EL (cell line): ENCODE measurements at regions not wholly inside any gene's neighbourhood (a gene's known extent, or its start where the extent isn't known, plus 50 kb on each side); places are given as distances from the start of the nearest gene placed in this dataset.
"Not testable (repeated sequence)": the region's sequence is repeated elsewhere in the genome, so short reads cannot be mapped to it uniquely, and the experiment has no call there.

Experiments used
- DNase-seq: peaks from one replicate; pipeline ENCODE4 v3.0.0-alpha.2; 2016

DNA sequence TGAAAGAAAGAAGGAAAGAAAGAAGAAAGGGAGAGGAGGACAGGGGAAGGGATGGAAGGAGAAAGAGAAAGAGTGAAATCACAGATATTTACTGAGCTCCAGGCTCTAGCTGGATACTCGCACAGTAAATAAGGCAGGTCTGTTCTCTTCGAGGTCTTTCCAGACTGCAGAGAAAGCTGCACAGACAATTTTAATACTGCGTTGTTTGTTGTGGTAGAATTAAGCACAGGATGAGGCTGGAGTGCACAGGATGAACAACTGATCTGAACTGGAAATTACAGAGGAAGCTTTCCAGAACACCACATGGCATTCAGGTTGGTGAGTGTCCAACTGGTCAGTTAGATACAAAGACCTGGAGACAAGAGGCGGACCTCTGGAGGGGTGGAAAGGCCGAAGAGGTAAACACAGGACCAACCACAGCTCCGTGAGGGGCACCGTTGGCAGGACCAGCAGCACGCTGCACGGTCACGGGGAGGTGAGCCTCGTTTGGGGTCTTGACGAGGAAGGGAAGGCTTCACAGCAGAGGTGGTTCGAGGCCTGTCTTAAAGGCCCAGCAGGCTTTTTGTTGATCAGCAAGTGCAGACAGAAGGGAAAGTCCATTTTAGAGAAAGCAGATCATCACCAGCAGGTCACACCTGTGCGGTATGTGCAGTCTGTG, 121.7 kb downstream of the ATP6V0E2 start:
- not testable (repeated sequence) for DNase-seq

DNA sequence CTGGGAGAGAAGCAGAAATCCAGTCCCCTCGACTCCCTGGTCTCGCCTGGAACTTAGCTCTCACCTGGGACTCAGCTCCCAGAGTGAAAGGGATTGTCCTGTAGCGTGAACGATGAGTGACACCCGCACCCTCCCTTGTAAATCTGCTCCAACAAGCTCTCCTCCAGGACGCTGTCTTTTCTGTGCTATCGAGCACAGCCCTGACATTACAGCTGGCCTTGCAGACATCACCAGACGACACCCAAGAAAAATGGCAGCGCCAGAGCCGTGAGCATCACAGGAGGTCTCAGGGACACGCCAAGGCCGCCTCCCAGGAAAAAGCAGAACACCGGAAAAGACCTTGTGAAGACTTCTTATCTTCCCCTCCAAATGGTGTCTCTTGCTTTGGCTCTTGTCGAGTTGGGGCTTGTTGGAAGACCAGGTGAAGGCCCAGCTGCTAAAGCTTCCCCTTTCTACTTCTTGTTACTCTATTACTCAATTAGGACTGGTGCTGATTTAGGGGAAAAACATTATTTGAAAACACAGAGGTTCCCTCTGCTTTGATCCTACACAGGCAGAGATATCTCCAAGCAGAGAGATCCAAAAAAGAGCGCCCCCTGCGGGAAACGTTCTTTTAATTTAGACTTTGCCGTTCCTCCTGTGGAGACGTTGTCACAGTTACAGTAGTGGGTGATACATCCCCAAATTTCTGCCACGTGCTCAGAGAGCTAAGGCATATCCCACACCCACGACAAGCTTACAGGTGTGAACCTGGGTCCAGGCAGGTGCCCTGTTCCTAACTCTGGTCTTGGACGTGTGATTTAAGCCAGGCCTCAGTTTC, 127.2 kb downstream of the ATP6V0E2 start:
- not testable (repeated sequence) for DNase-seq

GRCh38 chr7:150003304-150003810, 129.6 kb downstream of the ATP6V0E2 start:
- DNase-seq: no peak

- not testable (repeated sequence) for DNase-seq
Measured at GRCh38 chr7:150003973-150004372, 130.2 kb downstream of the ATP6V0E2 start.

DNA sequence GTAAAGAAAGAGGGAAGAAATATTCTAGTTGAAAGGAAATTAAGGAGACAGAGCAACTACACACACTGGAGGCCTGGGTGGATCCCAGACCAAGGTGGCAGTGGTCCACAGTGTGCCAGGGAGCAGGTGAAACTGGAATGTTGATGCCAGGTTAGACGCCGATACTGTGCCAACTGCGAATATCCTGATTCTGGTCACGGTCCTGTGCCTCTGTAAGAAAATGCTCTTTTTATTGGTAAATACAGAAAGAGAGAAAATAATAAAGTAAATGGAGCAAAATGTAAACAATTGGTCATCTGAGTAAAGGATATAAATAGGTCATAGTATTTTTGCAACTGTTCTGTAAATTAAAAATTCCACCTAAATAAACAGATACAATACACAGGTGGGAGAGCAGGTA, 131.1 kb downstream of the ATP6V0E2 start:
- not testable (repeated sequence) for DNase-seq

DNA sequence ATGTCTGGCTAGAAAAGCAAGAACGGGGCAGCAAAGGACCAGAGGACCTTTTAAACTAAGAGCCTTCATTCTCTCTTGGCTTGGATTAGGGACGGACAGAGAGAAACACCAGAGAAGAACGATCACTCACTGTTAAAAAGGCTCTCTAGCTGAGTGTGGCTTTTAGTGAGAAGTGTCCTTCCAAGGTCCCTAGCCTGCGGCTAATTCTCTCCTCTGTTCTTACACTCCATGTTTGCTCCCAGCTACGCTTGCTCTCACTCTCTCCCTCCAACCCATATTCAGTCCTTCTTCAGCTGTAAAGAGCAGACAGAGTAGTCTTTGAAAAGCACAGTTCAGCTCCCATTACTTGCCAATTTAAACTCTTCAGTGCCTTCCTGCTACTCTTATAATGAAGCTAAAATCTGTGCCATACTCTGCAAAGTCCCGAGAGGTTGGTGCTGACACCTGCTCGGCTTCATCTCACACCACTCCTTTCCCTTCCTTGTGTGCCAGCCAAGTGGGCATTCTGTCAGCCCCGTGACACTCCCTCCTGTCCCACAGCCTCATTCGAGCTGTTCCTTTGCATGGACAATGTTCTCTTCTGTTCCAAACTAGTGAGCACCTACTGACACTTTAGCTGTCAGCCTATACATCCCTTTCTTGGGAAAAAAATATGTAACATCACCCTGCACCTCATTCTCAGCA, 136.0 kb downstream of the ATP6V0E2 start:
- DNase-seq: not testable (repeated sequence)

- not testable (repeated sequence) for DNase-seq
Measured at GRCh38 chr7:150016651-150017189, 143.0 kb downstream of the ATP6V0E2 start.

GRCh38 chr7:150020210-150020609, 146.4 kb downstream of the ATP6V0E2 start:
- DNase-seq: not testable (repeated sequence)

GRCh38 chr7:150024550-150025490, 151.1 kb downstream of the ATP6V0E2 start:
- not testable (repeated sequence) for DNase-seq

- not testable (repeated sequence) for DNase-seq
Measured at GRCh38 chr7:150025802-150026201, 152.0 kb downstream of the ATP6V0E2 start.

GRCh38 chr7:150028344-150029012, 154.7 kb downstream of the ATP6V0E2 start:
- not testable (repeated sequence) for DNase-seq

- not testable (repeated sequence) for DNase-seq
Measured at GRCh38 chr7:150029013-150029389, 155.2 kb downstream of the ATP6V0E2 start.

DNA sequence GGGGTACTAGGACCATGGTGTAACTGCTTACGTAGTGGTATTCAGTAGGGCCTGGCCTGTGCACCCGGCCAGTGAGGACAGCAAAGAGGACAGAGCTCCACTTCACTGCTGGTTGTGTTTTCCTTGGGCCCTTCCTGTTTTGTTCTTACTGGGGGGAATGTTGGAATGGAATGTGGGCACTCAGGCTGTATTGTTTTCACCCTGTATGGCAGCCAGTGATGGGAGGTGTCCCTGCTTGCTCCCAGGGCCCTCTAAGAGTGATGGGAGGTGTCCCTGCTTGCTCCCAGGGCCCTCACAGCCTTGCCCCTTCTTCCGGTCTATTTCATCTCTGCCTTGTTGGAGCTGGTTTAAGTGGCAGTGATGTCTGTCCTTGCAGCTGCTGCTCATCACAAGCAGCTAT, 158.0 kb downstream of the ATP6V0E2 start:
- DNase-seq: not testable (repeated sequence)

DNA sequence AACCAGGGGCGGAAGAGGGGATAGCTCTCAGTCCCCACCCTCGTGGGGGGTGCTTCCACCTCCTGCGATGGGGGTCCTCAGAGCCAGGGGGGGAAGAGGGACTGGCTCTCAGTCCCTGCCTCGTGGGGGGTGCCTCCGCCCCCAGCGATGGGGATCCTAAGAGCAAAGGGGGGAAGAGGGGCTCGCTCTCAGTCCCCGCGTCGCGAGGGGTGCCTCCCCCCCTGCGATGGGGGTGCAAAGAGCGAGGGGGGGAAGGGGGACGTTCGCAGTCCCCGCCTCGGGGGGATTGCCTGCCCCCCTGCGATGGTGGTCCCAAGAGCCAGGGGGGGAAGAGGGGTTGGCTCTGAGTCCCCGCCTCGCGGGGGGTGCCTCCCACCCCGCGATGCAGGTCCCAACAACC, 159.9 kb downstream of the ATP6V0E2 start:
- not testable (repeated sequence) for DNase-seq

- DNase-seq: not testable (repeated sequence)
Measured at GRCh38 chr7:150035769-150036168, 162.0 kb downstream of the ATP6V0E2 start.

- not testable (repeated sequence) for DNase-seq
Measured at GRCh38 chr7:150039061-150039460, 165.3 kb downstream of the ATP6V0E2 start.

- not testable (repeated sequence) for DNase-seq
Measured at GRCh38 chr7:150042281-150042680, 168.5 kb downstream of the ATP6V0E2 start.

DNA sequence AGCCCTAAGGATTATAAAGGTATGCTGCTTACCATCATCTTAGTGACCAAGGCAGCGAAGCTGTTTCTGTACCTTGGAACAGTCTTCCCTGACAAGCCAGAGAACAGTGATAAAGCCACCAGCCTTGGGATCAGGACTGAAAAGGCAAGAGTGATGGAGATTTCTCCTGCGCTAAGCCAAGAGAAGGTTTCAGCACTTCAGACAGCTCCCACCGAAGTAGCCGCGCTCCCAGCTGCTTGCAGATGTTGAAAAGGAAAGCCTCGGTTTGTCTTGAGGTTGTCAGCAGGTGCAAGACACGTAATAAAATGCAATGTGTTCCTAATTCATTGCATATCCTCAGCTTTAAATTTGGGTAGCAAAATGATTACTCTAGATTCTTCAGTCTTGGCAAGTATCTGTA, 171.0 kb downstream of the ATP6V0E2 start:
- DNase-seq: peak; percentile 2

GRCh38 chr7:150045596-150045995, 171.8 kb downstream of the ATP6V0E2 start:
- not testable (repeated sequence) for DNase-seq

DNA sequence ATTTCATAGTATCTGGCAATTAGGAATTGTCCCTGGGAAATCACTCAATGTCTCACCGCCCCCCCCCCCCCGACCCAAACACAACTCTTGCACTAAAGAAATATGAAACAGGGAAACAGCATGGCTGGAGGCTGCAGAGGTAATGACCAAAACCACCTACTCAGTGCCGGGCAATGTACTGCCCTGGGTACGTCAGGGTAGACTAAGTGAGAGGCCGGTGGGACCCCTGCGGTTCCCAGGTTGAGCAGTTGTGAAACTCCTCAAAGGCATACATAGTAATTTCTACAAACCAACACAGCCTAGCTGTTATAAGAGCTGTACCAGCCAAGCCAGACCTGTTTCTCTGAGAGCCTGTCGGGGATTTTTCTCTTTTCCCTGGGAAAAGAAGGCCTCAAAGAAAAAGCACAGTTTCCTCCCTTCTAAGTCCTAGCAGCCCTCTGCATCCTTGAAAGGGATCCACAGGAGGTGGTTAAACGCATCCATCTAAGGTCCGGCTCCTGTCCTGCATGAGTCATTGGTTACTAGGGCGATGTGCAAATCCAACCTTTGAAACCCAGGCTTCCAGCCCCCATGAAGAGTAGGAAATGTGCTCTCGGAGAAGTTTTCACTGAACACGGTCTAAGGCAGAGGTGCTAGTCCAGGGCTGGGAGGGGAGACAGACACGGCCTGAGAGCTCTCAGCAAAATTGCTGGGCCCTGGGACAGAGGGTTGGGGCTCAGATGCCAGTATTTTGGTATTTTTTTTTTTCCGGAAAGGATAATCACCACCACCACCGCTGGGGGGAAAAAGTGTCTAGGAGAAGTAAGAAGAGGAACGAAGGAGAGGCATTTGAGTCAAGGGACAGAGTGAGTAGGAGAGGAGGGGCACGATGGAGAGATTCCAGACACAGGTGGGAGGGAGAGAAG, 172.8 kb downstream of the ATP6V0E2 start:
- not testable (repeated sequence) for DNase-seq
